ENCODE measurements at regions not wholly inside any gene's neighbourhood (a gene's known extent, or its start where the extent isn't known, plus 50 kb on each side); places are given as distances from the start of the nearest gene placed in this dataset.
"Not testable (repeated sequence)": the region's sequence is repeated elsewhere in the genome, so short reads cannot be mapped to it uniquely, and the experiment has no call there.

GRCh38 chr3:171980578-171981270, 58.7 kb upstream of the FNDC3B start:
- DNase-seq = no peak

- DNase-seq = no peak
Observed at GRCh38 chr3:171981271-171981605, 58.1 kb upstream of the FNDC3B start.

- no peak for DNase-seq
Observed at GRCh38 chr3:171982828-171983227, 56.5 kb upstream of the FNDC3B start.

GRCh38 chr3:171983685-171984084, 55.7 kb upstream of the FNDC3B start:
- not testable (repeated sequence) for DNase-seq

- DNase-seq = peak in 7 of 56 donors; percentile 0 to 14 (median 3)
Observed at GRCh38 chr3:171984883-171985282, 54.5 kb upstream of the FNDC3B start.

- DNase-seq = no peak
Observed at GRCh38 chr3:171986176-171986575, 53.2 kb upstream of the FNDC3B start.

GRCh38 chr3:171986757-171987518, 52.4 kb upstream of the FNDC3B start:
- no peak for DNase-seq
